GM23338 (cell line): ENCODE measurements at regions not wholly inside any gene's neighbourhood (a gene's known extent, or its start where the extent isn't known, plus 50 kb on each side); places are given as distances from the start of the nearest gene placed in this dataset.

Source experiments
- ATAC-seq: fragments of 200-7000 bp; cut with Tn5 transposase; 3 replicates; pipeline ENCODE4 v1.9.1; 2020
- DNase-seq: peaks from one replicate; pipeline ENCODE4 v3.0.0-alpha.2; 2015; ENCODE audit warnings: low spot score
- H2AFZ ChIP-seq: fragments of 200-600 bp; sonication (generic); 2 replicates; pipeline ENCODE4 v1.8.0; 2016; ENCODE audit warnings: antibody characterized with exemption, mild to moderate bottlenecking, moderate library complexity
- H3F3A ChIP-seq: fragments of 200-600 bp; sonication (generic); replicated peaks from 2 replicates; pipeline ENCODE4 v1.8.0; 2017; ENCODE audit warnings: antibody characterized with exemption, mixed run types, low read depth
- H3K27ac ChIP-seq: fragments of 200-600 bp; sonication (generic); 2 replicates; pipeline ENCODE4 v1.6.1; 2016; ENCODE audit warnings: low read depth
- H3K27me3 ChIP-seq: fragments of 200-600 bp; sonication (generic); 2 replicates; pipeline ENCODE4 v1.8.0; 2016; ENCODE audit warnings: mild to moderate bottlenecking, mixed run types, moderate library complexity; ENCODE audit not compliant: insufficient read depth
- H3K36me3 ChIP-seq: fragments of 200-600 bp; sonication (generic); 2 replicates; pipeline ENCODE4 v1.8.0; 2016; ENCODE audit warnings: mild to moderate bottlenecking; ENCODE audit not compliant: insufficient read depth
- H3K4me1 ChIP-seq: fragments of 200-600 bp; sonication (generic); 2 replicates; pipeline ENCODE4 v1.8.0; 2016; ENCODE audit warnings: mild to moderate bottlenecking, moderate library complexity; ENCODE audit not compliant: insufficient read depth
- H3K4me2 ChIP-seq: fragments of 200-600 bp; sonication (generic); 2 replicates; pipeline ENCODE4 v1.7.1; 2017; ENCODE audit warnings: mixed run types
- H3K4me3 ChIP-seq: fragments of 200-600 bp; sonication (generic); 2 replicates; pipeline ENCODE4 v1.6.1; 2016; ENCODE audit warnings: mixed run types
- H3K79me2 ChIP-seq: fragments of 200-600 bp; sonication (generic); replicated peaks from 2 replicates; pipeline ENCODE4 v1.8.0; 2017; ENCODE audit warnings: mild to moderate bottlenecking; ENCODE audit not compliant: insufficient read depth
- H3K9me2 ChIP-seq: fragments of 200-600 bp; sonication (generic); 2 replicates; pipeline ENCODE4 v1.8.0; 2017; ENCODE audit not compliant: insufficient read depth
- H4K20me1 ChIP-seq: fragments of 200-600 bp; sonication (generic); replicated peaks from 2 replicates; pipeline ENCODE4 v1.8.0; 2017; ENCODE audit warnings: mild to moderate bottlenecking; ENCODE audit not compliant: insufficient read depth
- H3K27ac Mint-ChIP-seq: 2 replicates; pipeline ENCODE4 v1.8.0; 2020; ENCODE audit warnings: inconsistent platforms, mild to moderate bottlenecking, moderate library complexity, mixed read lengths
- H3K27me3 Mint-ChIP-seq: 3 replicates; pipeline ENCODE4 v1.8.0; 2022; ENCODE audit warnings: low read depth, mild to moderate bottlenecking, moderate library complexity, mixed read lengths, inconsistent platforms; ENCODE audit not compliant: insufficient read depth, poor library complexity
- H3K36me3 Mint-ChIP-seq: 3 replicates; pipeline ENCODE4 v1.8.0; 2021; ENCODE audit warnings: low read depth, mild to moderate bottlenecking, inconsistent platforms, moderate library complexity, mixed read lengths
- H3K4me1 Mint-ChIP-seq: 3 replicates; pipeline ENCODE4 v1.8.0; 2020; ENCODE audit warnings: mild to moderate bottlenecking, inconsistent platforms, mixed read lengths
- H3K4me3 Mint-ChIP-seq: 3 replicates; pipeline ENCODE4 v1.8.0; 2021; ENCODE audit warnings: moderate library complexity, mild to moderate bottlenecking, inconsistent platforms, mixed read lengths
- H3K9me3 Mint-ChIP-seq: 3 replicates; pipeline ENCODE4 v1.8.0; 2020; ENCODE audit warnings: moderate library complexity, mild to moderate bottlenecking, inconsistent platforms, mixed read lengths
- CREB1 ChIP-seq: fragments of 250-450 bp; sonication (Bioruptor Pico); IDR thresholded peaks from 2 replicates; pipeline ENCODE4 v1.5.0; 2020; ENCODE audit warnings: low read depth, mild to moderate bottlenecking, moderate library complexity
- EZH2 ChIP-seq: fragments of 200-600 bp; sonication (generic); IDR thresholded peaks from one replicate; pipeline ENCODE4 v1.8.0; 2017; ENCODE audit warnings: antibody characterized with exemption, mild to moderate bottlenecking, low read depth; ENCODE audit not compliant: unreplicated experiment
- EZH2phosphoT487 ChIP-seq: fragments of 200-600 bp; sonication (generic); IDR thresholded peaks from one replicate; pipeline ENCODE4 v1.8.1; 2018; ENCODE audit warnings: antibody characterized with exemption; ENCODE audit not compliant: unreplicated experiment
- JUNB ChIP-seq: IDR thresholded peaks from one replicate; pipeline ENCODE4 v1.6.1; 2016; ENCODE audit warnings: antibody characterized with exemption; ENCODE audit not compliant: unreplicated experiment
- NANOG ChIP-seq: IDR thresholded peaks from 2 replicates; pipeline ENCODE4 v1.6.1; 2016; ENCODE audit warnings: antibody characterized with exemption, borderline replicate concordance
- POLR2AphosphoS5 ChIP-seq: IDR thresholded peaks from 2 replicates; pipeline ENCODE4 v1.6.1; 2016; ENCODE audit warnings: antibody characterized with exemption, low read depth
- STAT1 ChIP-seq: IDR thresholded peaks from one replicate; pipeline ENCODE4 v1.6.1; 2016; ENCODE audit warnings: antibody characterized with exemption; ENCODE audit not compliant: unreplicated experiment
- ZNF114 ChIP-seq: fragments of 250-450 bp; sonication (Bioruptor Pico); IDR thresholded peaks from 2 replicates; pipeline ENCODE4 v1.5.0; 2020; ENCODE audit warnings: mild to moderate bottlenecking, moderate library complexity
- ZNF331 ChIP-seq: fragments of 250-450 bp; sonication (Bioruptor Pico); IDR thresholded peaks from 2 replicates; pipeline ENCODE4 v1.5.0; 2020; ENCODE audit warnings: low read depth, mild to moderate bottlenecking, moderate library complexity
- TF ChIP-seq, protein P1 (sequence below), 2 experiments: fragments of 200-600 bp in 1 of 2; sonication (generic) in 1 of 2; conservative IDR thresholded peaks; 2 replicates each; pipeline versions ENCODE4 v1.5.1 to v1.6.1; 2016 to 2017; ENCODE audit warnings: antibody characterized with exemption in 2 of 2, low read depth in 2 of 2, mild to moderate bottlenecking in 2 of 2, moderate library complexity in 1 of 2
- TF ChIP-seq, protein P2 (sequence below): IDR thresholded peaks from 2 replicates; pipeline ENCODE4 v1.6.1; 2016; ENCODE audit warnings: antibody characterized with exemption
- TF ChIP-seq, protein P3 (sequence below): fragments of 250-450 bp; sonication (Bioruptor Pico); IDR thresholded peaks from 2 replicates; pipeline ENCODE4 v1.5.0; 2020; ENCODE audit warnings: mild to moderate bottlenecking, moderate library complexity
- TF ChIP-seq, protein P4 (sequence below): IDR thresholded peaks from one replicate; pipeline ENCODE4 v1.6.1; 2018; ENCODE audit warnings: antibody characterized with exemption; ENCODE audit not compliant: unreplicated experiment

DNA sequence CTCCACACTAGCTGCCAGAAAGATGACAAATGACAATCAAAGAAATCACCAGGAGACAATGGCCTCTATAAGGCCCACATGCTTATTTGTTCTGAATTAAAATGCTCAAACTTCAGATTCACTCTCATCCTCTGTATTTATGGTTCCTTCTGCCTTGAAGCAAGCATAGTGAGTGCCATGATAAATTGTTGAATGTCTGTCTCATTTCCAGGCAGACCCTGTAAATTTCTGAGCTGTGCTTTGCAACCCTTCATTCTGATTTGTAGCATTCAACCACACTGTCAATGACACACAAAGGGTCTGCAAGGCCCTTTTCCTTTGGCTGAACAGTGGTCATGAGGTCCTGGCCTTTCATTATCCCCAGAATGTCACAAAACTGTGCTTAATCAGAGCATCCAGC is 506.6 kb upstream of the GHITM start:
- no peak for ATAC-seq

More for the DNA sequence above, 506.6 kb upstream of the GHITM start:
- no peaks in the 10 kb centered on the region for H3K27me3 Mint-ChIP-seq
- Histone ChIP-seq H3F3A (no peaks in the 10 kb centered on the region), H3K27ac (no peak overlapping the region), H3K9me2 (no peaks in the 10 kb centered on the region), H3K79me2 (no peaks in the 10 kb centered on the region), H3K4me3 (no peak overlapping the region), H3K4me2 (no peak overlapping the region), H3K4me1 (no peaks in the 10 kb centered on the region), H2AFZ (no peak overlapping the region), H3K27me3 (no peaks in the 10 kb centered on the region), H3K36me3 (no peaks in the 10 kb centered on the region), H4K20me1 (no peaks in the 10 kb centered on the region)
- DNase-seq: no peak
- no peak overlapping the region for H3K4me3 Mint-ChIP-seq
- H3K9me3 Mint-ChIP-seq: no peaks in the 10 kb centered on the region
- H3K27ac Mint-ChIP-seq: no peak overlapping the region
- no peaks in the 10 kb centered on the region for H3K36me3 Mint-ChIP-seq
- TF ChIP-seq, protein P1, sequence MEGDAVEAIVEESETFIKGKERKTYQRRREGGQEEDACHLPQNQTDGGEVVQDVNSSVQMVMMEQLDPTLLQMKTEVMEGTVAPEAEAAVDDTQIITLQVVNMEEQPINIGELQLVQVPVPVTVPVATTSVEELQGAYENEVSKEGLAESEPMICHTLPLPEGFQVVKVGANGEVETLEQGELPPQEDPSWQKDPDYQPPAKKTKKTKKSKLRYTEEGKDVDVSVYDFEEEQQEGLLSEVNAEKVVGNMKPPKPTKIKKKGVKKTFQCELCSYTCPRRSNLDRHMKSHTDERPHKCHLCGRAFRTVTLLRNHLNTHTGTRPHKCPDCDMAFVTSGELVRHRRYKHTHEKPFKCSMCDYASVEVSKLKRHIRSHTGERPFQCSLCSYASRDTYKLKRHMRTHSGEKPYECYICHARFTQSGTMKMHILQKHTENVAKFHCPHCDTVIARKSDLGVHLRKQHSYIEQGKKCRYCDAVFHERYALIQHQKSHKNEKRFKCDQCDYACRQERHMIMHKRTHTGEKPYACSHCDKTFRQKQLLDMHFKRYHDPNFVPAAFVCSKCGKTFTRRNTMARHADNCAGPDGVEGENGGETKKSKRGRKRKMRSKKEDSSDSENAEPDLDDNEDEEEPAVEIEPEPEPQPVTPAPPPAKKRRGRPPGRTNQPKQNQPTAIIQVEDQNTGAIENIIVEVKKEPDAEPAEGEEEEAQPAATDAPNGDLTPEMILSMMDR (conservative IDR thresholded peaks at IDR 0.05; ENCODE audit: low read depth in 2 of 2): no peak
- TF ChIP-seq, protein P2, sequence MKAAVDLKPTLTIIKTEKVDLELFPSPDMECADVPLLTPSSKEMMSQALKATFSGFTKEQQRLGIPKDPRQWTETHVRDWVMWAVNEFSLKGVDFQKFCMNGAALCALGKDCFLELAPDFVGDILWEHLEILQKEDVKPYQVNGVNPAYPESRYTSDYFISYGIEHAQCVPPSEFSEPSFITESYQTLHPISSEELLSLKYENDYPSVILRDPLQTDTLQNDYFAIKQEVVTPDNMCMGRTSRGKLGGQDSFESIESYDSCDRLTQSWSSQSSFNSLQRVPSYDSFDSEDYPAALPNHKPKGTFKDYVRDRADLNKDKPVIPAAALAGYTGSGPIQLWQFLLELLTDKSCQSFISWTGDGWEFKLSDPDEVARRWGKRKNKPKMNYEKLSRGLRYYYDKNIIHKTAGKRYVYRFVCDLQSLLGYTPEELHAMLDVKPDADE: no peak
- TF ChIP-seq ZNF331 (CRISPR knock-in tag): no peak
- no peak for TF ChIP-seq EZH2
- no peak for TF ChIP-seq NANOG
- TF ChIP-seq, protein P3, sequence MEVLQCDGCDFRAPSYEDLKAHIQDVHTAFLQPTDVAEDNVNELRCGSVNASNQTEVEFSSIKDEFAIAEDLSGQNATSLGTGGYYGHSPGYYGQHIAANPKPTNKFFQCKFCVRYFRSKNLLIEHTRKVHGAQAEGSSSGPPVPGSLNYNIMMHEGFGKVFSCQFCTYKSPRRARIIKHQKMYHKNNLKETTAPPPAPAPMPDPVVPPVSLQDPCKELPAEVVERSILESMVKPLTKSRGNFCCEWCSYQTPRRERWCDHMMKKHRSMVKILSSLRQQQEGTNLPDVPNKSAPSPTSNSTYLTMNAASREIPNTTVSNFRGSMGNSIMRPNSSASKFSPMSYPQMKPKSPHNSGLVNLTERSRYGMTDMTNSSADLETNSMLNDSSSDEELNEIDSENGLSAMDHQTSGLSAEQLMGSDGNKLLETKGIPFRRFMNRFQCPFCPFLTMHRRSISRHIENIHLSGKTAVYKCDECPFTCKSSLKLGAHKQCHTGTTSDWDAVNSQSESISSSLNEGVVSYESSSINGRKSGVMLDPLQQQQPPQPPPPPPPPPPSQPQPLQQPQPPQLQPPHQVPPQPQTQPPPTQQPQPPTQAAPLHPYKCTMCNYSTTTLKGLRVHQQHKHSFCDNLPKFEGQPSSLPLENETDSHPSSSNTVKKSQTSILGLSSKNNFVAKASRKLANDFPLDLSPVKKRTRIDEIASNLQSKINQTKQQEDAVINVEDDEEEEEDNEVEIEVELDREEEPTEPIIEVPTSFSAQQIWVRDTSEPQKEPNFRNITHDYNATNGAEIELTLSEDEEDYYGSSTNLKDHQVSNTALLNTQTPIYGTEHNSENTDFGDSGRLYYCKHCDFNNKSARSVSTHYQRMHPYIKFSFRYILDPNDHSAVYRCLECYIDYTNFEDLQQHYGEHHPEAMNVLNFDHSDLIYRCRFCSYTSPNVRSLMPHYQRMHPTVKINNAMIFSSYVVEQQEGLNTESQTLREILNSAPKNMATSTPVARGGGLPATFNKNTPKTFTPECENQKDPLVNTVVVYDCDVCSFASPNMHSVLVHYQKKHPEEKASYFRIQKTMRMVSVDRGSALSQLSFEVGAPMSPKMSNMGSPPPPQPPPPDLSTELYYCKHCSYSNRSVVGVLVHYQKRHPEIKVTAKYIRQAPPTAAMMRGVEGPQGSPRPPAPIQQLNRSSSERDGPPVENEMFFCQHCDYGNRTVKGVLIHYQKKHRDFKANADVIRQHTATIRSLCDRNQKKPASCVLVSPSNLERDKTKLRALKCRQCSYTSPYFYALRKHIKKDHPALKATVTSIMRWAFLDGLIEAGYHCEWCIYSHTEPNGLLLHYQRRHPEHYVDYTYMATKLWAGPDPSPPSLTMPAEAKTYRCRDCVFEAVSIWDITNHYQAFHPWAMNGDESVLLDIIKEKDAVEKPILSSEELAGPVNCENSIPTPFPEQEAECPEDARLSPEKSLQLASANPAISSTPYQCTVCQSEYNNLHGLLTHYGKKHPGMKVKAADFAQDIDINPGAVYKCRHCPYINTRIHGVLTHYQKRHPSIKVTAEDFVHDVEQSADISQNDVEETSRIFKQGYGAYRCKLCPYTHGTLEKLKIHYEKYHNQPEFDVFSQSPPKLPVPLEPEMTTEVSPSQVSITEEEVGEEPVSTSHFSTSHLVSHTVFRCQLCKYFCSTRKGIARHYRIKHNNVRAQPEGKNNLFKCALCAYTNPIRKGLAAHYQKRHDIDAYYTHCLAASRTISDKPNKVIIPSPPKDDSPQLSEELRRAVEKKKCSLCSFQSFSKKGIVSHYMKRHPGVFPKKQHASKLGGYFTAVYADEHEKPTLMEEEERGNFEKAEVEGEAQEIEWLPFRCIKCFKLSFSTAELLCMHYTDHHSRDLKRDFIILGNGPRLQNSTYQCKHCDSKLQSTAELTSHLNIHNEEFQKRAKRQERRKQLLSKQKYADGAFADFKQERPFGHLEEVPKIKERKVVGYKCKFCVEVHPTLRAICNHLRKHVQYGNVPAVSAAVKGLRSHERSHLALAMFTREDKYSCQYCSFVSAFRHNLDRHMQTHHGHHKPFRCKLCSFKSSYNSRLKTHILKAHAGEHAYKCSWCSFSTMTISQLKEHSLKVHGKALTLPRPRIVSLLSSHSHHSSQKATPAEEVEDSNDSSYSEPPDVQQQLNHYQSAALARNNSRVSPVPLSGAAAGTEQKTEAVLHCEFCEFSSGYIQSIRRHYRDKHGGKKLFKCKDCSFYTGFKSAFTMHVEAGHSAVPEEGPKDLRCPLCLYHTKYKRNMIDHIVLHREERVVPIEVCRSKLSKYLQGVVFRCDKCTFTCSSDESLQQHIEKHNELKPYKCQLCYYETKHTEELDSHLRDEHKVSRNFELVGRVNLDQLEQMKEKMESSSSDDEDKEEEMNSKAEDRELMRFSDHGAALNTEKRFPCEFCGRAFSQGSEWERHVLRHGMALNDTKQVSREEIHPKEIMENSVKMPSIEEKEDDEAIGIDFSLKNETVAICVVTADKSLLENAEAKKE: no peak
- TF ChIP-seq JUNB: no peak
- TF ChIP-seq, protein P4, sequence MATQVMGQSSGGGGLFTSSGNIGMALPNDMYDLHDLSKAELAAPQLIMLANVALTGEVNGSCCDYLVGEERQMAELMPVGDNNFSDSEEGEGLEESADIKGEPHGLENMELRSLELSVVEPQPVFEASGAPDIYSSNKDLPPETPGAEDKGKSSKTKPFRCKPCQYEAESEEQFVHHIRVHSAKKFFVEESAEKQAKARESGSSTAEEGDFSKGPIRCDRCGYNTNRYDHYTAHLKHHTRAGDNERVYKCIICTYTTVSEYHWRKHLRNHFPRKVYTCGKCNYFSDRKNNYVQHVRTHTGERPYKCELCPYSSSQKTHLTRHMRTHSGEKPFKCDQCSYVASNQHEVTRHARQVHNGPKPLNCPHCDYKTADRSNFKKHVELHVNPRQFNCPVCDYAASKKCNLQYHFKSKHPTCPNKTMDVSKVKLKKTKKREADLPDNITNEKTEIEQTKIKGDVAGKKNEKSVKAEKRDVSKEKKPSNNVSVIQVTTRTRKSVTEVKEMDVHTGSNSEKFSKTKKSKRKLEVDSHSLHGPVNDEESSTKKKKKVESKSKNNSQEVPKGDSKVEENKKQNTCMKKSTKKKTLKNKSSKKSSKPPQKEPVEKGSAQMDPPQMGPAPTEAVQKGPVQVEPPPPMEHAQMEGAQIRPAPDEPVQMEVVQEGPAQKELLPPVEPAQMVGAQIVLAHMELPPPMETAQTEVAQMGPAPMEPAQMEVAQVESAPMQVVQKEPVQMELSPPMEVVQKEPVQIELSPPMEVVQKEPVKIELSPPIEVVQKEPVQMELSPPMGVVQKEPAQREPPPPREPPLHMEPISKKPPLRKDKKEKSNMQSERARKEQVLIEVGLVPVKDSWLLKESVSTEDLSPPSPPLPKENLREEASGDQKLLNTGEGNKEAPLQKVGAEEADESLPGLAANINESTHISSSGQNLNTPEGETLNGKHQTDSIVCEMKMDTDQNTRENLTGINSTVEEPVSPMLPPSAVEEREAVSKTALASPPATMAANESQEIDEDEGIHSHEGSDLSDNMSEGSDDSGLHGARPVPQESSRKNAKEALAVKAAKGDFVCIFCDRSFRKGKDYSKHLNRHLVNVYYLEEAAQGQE: no peak
- no peak for TF ChIP-seq CREB1
- no peak for TF ChIP-seq STAT1
- TF ChIP-seq ZNF114 (CRISPR knock-in tag): no peak
- no peak for TF ChIP-seq POLR2AphosphoS5
- TF ChIP-seq EZH2phosphoT487: no peak
- H3K4me1 Mint-ChIP-seq: peaks cover 4% of the 10 kb centered on the region; the same call in 2 of the 3 replicates
